Brain microvascular endothelial cell (primary cell): ENCODE measurements at regions not wholly inside any gene's neighbourhood (a gene's known extent, or its start where the extent isn't known, plus 50 kb on each side); places are given as distances from the start of the nearest gene placed in this dataset.
"Not testable (repeated sequence)": the region's sequence is repeated elsewhere in the genome, so short reads cannot be mapped to it uniquely, and the experiment has no call there.

Experiments used
- DNase-seq: peaks from one replicate; pipeline ENCODE4 v3.0.0-alpha.2; 2020
- H3K27ac ChIP-seq: fragments of 250-450 bp; sonication (Bioruptor Pico); 2 replicates; pipeline ENCODE4 v1.5.1; 2020; ENCODE audit warnings: mild to moderate bottlenecking, moderate library complexity
- H3K27me3 ChIP-seq: fragments of 250-450 bp; sonication (Bioruptor Pico); replicated peaks from 2 replicates; pipeline ENCODE4 v1.5.1; 2020; ENCODE audit warnings: mild to moderate bottlenecking
- H3K36me3 ChIP-seq: fragments of 250-450 bp; sonication (Bioruptor Pico); replicated peaks from 2 replicates; pipeline ENCODE4 v1.5.1; 2020; ENCODE audit warnings: mild to moderate bottlenecking
- H3K4me3 ChIP-seq: 2 replicates; pipeline ENCODE4 v1.5.1; 2011; ENCODE audit warnings: low read depth, mild to moderate bottlenecking, control low read depth, low read length, moderate library complexity
- in situ Hi-C: cut with HindIII; loops from 2 replicates; pipeline ENCODE4 v1.10.0; 2017; ENCODE audit warnings: low sequenced_read_pairs, low pct_ligation_motif_present

DNA sequence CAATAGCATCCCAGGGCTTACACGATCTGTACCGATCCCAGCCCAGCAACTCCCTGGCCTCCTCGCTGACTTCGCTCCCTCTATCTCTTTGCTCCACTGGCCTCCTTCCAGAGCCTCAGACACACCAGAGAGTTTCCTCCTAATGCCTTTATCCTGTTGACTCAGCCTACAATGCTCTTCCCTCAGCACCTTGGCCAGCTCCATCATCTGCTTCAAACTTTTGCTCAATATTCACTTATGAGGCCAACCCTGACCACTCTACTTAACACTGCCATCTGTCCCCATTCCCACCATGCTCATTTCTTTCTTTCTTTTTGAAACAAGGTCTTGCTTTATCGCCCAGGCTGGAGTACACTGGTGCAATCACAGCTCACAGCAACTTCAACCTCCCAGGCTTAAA lies 180.9 kb downstream of the CEP170 start:
- in situ Hi-C loops, H3K4me3 ChIP-seq, H3K27me3 ChIP-seq, H3K27ac ChIP-seq, H3K36me3 ChIP-seq: not testable (repeated sequence)
- peak; percentile 35 for DNase-seq

DNA sequence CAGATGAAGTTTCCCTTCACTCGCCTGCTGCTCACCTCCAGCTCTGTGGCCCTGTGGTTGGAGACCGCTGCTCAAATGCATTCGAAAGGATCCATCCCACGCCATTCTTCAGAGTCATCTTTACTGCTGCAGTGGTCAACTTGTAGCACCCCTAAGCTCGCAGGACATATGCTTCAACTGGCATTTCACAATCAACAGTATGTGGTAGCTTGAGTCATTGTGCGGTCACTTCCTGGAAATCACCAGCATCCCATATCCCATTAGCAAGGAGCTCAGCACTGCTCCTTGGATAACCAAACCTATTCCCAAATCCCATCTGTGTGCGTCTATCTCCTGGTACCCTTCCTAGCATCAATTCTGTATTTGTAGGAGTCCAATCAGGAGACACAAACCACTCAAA lies 188.0 kb downstream of the CEP170 start:
- H3K27me3 ChIP-seq, H3K27ac ChIP-seq, H3K4me3 ChIP-seq, H3K36me3 ChIP-seq, in situ Hi-C loops: not testable (repeated sequence)
- peak; percentile 71 for DNase-seq

DNA sequence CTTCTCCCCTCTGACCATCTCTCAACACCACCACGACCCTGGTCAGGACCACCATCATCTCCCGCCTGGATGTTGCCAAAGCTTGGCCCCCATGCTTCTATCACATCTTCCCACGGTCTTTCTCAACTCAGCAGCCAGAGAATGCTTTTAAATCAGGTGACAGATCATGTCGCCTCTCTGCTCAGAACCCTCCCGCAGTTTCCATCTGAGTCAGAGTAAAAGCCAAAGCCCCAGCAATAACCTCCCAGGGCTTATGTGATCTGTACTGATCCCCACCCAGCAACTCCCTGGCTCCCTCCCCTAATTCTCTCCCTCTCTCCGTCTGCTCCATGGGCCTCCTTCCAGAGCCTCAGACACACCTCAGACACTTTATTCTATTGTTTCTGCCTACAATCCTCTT lies 193.1 kb downstream of the CEP170 start:
- H3K27ac ChIP-seq, in situ Hi-C loops, H3K36me3 ChIP-seq, DNase-seq, H3K4me3 ChIP-seq, H3K27me3 ChIP-seq: not testable (repeated sequence)

DNA sequence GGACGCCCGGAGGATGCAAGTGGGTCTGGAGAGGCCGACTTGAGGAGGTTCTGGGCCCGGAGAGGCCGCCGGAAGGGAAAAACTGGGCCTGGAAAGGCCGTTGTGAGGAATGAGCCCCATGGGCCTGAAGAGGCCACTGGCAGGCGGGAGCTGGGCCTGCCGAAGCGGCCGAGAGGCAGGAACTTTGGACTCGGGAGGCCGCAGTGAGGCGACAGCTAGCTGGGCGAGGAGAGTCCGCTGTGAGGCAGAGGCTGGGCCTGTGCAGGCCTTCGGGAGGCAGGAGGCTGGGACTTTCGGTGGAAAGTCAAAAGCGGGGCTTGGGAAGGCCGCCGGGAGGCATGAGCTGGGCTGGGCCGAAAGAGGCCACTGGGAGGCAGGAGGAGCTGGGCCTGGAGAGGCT lies 199.6 kb downstream of the CEP170 start:
- H3K27ac ChIP-seq, H3K36me3 ChIP-seq, H3K27me3 ChIP-seq, H3K4me3 ChIP-seq, DNase-seq, in situ Hi-C loops: not testable (repeated sequence)

DNA sequence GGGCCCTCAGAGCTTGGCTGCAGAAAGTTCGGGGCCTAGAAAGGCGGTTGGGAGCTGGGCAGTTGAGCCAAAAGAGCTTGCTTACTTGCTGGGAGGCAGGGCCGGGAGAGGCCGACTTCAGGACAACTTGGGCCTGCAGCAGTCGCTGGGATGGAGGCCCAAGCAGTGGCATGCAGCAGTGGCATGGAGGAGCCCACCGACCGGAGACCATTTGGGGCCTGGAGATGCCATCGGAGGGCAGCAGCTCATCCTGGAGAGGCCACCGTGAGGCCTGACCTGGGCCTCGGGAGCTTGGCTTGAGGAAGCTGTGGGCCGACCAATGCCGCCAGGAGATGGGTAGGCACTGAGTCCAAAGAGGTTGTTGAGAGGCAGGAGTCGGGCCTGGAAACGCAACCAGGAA lies 200.0 kb downstream of the CEP170 start:
- in situ Hi-C loops, DNase-seq, H3K36me3 ChIP-seq, H3K27ac ChIP-seq, H3K27me3 ChIP-seq, H3K4me3 ChIP-seq: not testable (repeated sequence)

DNA sequence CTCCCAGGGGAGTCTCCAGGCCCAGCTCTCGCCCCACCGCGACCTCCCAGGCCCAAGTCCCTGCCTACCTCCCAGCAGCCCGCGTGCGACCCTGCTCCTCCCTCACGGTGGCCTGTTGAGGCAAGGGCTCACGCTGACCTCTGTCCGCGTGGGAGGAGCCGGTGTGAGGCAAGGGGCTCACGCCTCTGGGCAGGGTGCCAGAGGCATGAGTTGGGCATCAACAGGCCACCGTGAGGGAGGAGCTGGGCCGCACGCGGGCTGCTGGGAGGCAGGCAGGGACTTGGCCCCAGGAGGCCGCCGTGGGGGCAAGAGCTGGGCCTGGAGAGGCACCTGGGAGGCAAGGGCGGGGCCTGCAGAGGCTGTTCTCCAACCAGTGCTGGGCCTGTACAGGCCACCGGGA lies 200.4 kb downstream of the CEP170 start:
- H3K27ac ChIP-seq, H3K27me3 ChIP-seq, H3K4me3 ChIP-seq, in situ Hi-C loops, H3K36me3 ChIP-seq, DNase-seq: not testable (repeated sequence)

DNA sequence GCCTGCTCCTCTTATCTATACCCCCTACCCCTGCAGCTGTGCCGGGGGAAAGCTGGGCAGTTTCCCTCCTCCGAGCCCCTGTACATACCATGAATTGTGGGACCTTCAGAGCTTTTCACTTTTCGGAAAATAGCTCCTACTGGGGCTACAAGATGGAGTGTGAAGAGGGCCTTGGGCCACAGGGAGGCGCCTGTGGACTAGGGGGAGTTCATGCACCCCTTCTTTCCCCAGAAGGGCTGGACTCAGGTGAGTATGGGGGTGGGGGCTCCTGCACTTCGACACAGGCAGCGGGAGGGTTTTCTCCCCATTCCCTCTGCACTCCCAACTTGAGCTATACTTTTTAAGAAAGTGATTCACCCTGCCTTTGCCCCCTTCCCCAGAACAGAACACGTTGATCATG lies 202.0 kb downstream of the CEP170 start:
- H3K4me3 ChIP-seq, H3K27ac ChIP-seq, H3K36me3 ChIP-seq, in situ Hi-C loops, H3K27me3 ChIP-seq, DNase-seq: not testable (repeated sequence)

DNA sequence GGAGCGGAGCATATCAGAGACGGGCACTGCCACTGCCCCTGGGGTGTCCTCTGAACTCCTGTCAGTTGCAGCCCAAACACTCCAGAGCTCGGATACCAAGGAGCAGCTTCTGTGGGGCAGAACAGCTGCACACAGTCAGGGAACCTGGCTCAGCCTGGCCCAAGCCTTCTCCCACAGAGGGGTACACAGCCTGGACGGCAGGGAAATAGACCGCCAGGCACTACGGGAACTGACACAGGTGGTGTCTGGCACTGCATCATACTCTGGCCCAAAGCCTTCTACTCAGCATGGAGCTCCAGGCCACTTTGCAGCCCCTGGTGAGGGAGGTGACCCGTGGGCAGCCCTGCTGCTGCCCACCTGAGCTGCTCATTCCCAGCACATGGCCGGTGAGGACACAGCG lies 204.5 kb downstream of the CEP170 start:
- in situ Hi-C loops, H3K27ac ChIP-seq, H3K4me3 ChIP-seq, H3K27me3 ChIP-seq, DNase-seq, H3K36me3 ChIP-seq: not testable (repeated sequence)

DNA sequence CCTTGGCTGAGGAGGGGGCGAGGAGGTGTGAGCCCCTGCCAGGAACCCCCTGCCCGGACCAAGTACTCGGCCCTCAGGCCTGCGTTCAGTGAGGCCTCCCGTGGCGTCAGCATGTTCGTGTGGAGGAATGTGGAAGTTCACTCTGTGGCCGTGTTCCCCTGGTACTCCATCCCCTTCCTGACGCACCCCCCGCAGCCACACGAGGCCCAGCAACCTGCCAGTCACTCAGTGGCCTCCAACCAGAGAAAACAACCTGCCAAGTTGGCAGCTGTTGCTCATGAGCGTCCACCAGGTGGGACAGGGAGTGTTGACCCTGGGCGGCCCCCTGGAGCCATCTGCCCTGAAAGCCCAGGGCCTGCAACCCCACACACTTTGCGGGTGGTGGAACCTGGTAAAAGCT lies 205.4 kb downstream of the CEP170 start:
- in situ Hi-C loops, result not testable (repeated sequence)

DNA sequence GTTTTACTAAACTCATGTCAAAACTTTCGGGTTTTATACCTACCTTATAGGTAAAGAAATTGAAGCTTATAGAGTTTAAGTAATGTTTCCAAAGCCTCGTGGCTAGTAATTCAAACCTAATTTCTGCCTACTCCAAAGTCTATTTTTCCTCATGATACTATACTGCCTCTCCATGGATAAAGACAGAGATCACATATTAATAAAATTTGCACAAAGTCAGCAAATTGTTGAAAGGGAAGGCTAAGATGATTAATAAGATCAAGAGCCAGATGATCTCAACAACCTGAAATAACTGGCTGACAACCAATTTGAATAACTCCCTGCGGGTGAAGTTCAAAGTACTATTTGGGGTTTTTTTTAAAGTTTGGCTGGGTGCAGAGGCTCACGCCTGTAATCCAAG lies 233.7 kb downstream of the CEP170 start:
- H3K36me3 ChIP-seq, H3K4me3 ChIP-seq, H3K27ac ChIP-seq, H3K27me3 ChIP-seq, in situ Hi-C loops, DNase-seq: not testable (repeated sequence)

More for the DNA sequence above, 205.4 kb downstream of the CEP170 start:
- not testable (repeated sequence) for H3K27me3 ChIP-seq, DNase-seq, H3K36me3 ChIP-seq, H3K27ac ChIP-seq, H3K4me3 ChIP-seq

DNA sequence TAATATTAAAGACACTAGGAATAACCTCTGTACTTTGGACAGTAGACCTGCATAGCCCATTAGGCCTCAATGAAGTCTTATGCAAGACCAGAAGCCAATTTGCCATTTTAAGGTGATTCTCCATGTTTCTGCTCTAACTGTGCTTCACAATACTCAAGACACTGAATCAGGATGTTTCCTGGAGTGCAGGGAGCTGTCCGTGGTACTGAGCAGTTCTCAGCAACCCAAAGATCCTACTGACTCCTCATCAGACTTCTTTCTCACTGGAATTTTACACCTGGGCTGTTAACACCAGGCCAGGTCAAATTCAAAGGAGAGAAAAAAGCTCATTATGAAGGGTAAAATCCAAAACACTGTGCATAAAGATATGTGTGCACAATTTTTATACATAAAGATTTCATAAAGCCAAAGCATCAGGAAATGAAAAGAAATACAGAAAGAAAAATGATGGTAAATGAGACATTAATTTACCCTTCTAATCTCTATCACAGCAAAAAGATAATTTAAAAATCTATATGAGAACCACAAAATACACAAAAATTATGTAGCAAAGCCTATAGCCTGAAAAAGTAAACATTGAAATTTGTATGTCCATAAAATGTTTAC lies 235.9 kb downstream of the CEP170 start:
- in situ Hi-C loops, result not testable (repeated sequence)

DNA sequence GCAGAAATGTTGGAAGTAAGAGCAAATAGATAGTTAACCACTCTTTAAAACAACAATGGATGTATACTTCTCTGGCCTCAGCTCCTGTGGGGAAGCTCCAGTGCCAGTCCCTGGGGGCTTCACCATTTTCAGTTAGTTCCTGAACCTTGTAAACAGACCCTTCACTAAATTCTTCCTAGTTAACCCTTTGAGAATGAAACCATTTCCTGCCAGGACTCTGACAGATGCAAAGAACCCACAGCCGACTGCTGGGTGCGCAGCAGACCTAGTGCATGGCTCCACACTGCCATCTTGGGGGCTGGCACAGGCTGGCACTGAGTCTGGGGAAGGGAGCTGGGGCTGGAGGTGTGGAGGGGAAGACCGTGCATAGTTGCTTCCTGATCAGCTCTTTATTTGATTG lies 244.4 kb downstream of the CEP170 start:
- H3K27me3 ChIP-seq, H3K27ac ChIP-seq, in situ Hi-C loops, H3K4me3 ChIP-seq, DNase-seq, H3K36me3 ChIP-seq: not testable (repeated sequence)

More for the DNA sequence above, 235.9 kb downstream of the CEP170 start:
- not testable (repeated sequence) for H3K36me3 ChIP-seq, H3K4me3 ChIP-seq, H3K27me3 ChIP-seq, H3K27ac ChIP-seq
- DNase-seq, result peak; percentile 79

DNA sequence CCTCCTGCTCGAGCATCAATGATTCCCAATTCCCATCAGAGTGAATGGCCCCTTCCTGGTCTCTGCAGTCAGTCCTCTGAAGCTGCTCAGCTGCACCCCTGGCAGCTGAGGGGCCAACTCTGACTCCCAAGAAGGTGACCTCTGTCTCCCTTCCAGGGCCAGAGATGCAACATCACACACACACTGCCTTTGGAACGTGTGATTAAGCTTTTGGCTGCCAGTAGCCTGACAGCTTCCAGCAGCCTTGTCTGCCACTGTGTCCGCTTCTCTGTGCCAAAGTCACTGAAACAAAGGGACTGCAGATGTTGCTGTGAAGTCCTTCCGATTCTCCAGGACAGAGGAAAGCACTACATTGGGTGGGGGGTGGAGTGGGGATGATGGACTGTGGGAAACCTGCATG lies 254.1 kb downstream of the CEP170 start:
- in situ Hi-C loops, H3K27ac ChIP-seq, H3K27me3 ChIP-seq, H3K36me3 ChIP-seq, H3K4me3 ChIP-seq, DNase-seq: not testable (repeated sequence)

DNA sequence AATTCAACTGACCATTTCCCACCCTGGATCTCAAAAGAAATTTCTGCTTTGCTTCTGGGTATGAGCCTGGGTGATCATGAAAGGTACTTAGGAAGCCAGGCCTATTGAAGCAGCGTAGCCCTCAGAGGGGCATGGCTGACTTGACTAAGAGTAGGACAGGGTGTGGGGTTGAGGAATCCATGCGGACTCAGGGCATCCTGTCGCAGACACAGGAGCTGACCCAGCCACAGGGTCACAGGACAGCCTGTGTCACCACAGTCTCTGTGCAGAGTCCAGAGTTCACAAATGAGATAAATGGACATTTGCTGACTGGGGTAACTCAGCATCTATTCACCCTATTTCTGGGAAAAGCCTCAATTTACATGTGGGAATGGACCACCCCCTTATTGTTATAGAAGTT lies 262.3 kb downstream of the CEP170 start:
- H3K27me3 ChIP-seq, H3K4me3 ChIP-seq, DNase-seq, in situ Hi-C loops, H3K36me3 ChIP-seq, H3K27ac ChIP-seq: not testable (repeated sequence)

DNA sequence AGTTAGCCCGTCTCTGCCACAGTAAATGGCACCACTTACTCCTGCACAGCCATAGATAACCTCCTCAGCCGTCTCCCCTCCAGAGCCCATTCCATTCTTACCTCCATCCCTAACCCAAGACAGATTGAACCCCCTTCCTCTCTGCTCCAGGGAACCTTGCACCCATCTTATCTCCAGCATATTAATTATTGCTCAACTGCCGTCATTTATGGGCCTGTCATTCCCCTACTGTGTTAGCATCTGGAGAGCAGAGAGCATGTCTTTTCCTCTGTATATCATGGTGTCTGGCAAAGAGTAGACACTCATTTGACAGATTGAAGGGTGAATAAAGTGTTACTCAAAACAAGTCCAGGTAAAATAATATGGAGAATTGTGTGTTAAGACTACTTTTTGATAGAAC lies 270.0 kb downstream of the CEP170 start:
- H3K4me3 ChIP-seq, H3K27ac ChIP-seq, DNase-seq, H3K27me3 ChIP-seq, H3K36me3 ChIP-seq, in situ Hi-C loops: not testable (repeated sequence)

DNA sequence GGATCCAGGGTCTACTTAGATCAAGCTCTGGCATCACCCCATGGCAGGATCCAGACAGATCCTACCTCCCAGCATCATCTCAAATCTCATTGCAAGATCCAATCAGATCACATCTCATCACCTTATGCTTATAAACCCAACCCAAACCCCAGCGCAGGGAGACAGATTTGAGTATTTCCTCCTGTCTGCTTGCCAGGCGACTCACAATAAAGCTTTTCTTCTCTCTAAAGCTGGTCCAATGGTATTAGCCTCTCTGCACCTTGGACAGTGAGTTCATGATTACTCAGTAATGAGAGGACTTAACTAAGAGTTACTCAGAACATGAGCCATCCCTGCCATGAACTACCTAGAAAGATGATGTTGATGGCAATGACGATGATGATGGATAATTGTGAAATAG lies 281.7 kb downstream of the CEP170 start:
- H3K27ac ChIP-seq, DNase-seq, H3K27me3 ChIP-seq, in situ Hi-C loops, H3K36me3 ChIP-seq, H3K4me3 ChIP-seq: not testable (repeated sequence)
